ENCODE measurements at regions not wholly inside any gene's neighbourhood (a gene's known extent, or its start where the extent isn't known, plus 50 kb on each side); places are given as distances from the start of the nearest gene placed in this dataset.

GRCh38 chr5:117394506-117395157, 820.0 kb upstream of the SEMA6A start (continued):
- TF ChIP-seq E2F4 (IDR thresholded peaks at IDR 0.05; ENCODE audit: low read depth, low read length) (no peak), CREM (IDR thresholded peaks at IDR 0.05; ENCODE audit: low read depth) (no peak), ZNF217 (IDR thresholded peaks at IDR 0.05) (no peak), HCFC1 (IDR thresholded peaks at IDR 0.05; ENCODE audit: low read length) (no peak), GABPA (IDR thresholded peaks at IDR 0.05; ENCODE audit: low read depth) (no peak), NFIC (IDR thresholded peaks at IDR 0.05; ENCODE audit: low read depth, low read length) (no peak), TCF3 (IDR thresholded peaks at IDR 0.05; ENCODE audit: borderline replicate concordance, insufficient read depth, low read depth, low read length) (no peak), BCLAF1 (IDR thresholded peaks at IDR 0.05) (no peak)

GRCh38 chr5:117393125-117393524, 818.5 kb upstream of the SEMA6A start:
- TF ChIP-seq ZNF207 (IDR thresholded peaks at IDR 0.05; ENCODE audit: borderline replicate concordance) (no peak), RCOR1 (conservative IDR thresholded peaks at IDR 0.05; ENCODE audit: low read depth, low read length) (no peak), FOXM1 (IDR thresholded peaks at IDR 0.05; ENCODE audit: low read depth, low read length) (no peak), CHD1 (IDR thresholded peaks at IDR 0.05; ENCODE audit: low read depth, low read length) (no peak), ZBTB40 (IDR thresholded peaks at IDR 0.05; ENCODE audit: borderline replicate concordance) (no peak), CBX5 (IDR thresholded peaks at IDR 0.05; ENCODE audit: low read depth) (no peak), IRF5 (IDR thresholded peaks at IDR 0.05; ENCODE audit: borderline replicate concordance) (no peak)
- 19% methylated on average over 2 of the region's 2 CpGs for WGBS (ENCODE audit: insufficient coverage, insufficient replicate concordance, low lambda C conversion rate, missing lambda C conversion rate)
- in situ Hi-C loops (cut with MboI) (no loop called here), intact Hi-C loops (cut with micrococcal nuclease; ENCODE audit: unreplicated experiment) (no loop called here)
- no peak overlapping the region for H3K4me2 ChIP-seq (ENCODE audit: control insufficient read depth, insufficient read depth)
- no peaks in the 10 kb centered on the region for H3K79me2 ChIP-seq (ENCODE audit: control insufficient read depth, insufficient read depth, low read length)
- CTCF ChIA-PET = no interaction called here
- H3K27ac ChIP-seq (ENCODE audit: control insufficient read depth, insufficient read depth) = no peak overlapping the region
- ATAC-seq (no peak), FAIRE-seq (no peak), DNase-seq (ENCODE audit: low read depth, low spot score) (no peak)
- RAD21 ChIA-PET (ENCODE audit: unreplicated experiment) = no interaction called here
- no peaks in the 10 kb centered on the region for H4K20me1 ChIP-seq (ENCODE audit: control insufficient read depth, insufficient read depth)
- no peak overlapping the region for H2AFZ ChIP-seq (ENCODE audit: control insufficient read depth, low read depth, low read length)
- SMC1A ChIA-PET (ENCODE audit: uncharacterized antibody, unreplicated experiment) = interaction anchor here (0.7 to 0.9 kb wide), 2 partner anchors 138 to 166 kb away, joined by 3 read pairs; no protein-coding TSS in a partner anchor
- H3K4me3 ChIP-seq = no peak overlapping the region
- H3K4me1 ChIP-seq (ENCODE audit: control insufficient read depth, insufficient read depth, low read length) = no peaks in the 10 kb centered on the region
- no peaks in the 10 kb centered on the region for H3K36me3 ChIP-seq (ENCODE audit: control insufficient read depth in 2 of 2, insufficient read depth in 2 of 2, low read length in 1 of 2)
- no peaks in the 10 kb centered on the region for H3K9me3 ChIP-seq (replicated peaks; ENCODE audit: control insufficient read depth, insufficient read depth, low read length)
- no peaks in the 10 kb centered on the region for H3K27me3 ChIP-seq (replicated peaks in 1 of 2; ENCODE audit: control insufficient read depth in 2 of 2, insufficient read depth in 2 of 2, low read length in 1 of 2)
- no TSS peak for BruUV-seq (replicated peaks)
- H3K9ac ChIP-seq (ENCODE audit: control insufficient read depth, insufficient read depth, low read length) = no peak overlapping the region
- POLR2A ChIA-PET = no interaction called here

All from GM12878 (cell line).